Stomach (tissue), 8 donors: ENCODE measurements at regions not wholly inside any gene's neighbourhood (a gene's known extent, or its start where the extent isn't known, plus 50 kb on each side); places are given as distances from the start of the nearest gene placed in this dataset.
"Not testable (repeated sequence)": the region's sequence is repeated elsewhere in the genome, so short reads cannot be mapped to it uniquely, and the experiment has no call there.

Experiments
- DNase-seq, 2 donors: peaks; one replicate each; pipeline versions ENCODE4 v3.0.0 to v3.0.0-alpha.2; 2013 to 2019
- H3K27ac ChIP-seq, 5 donors: fragments of 200-600 bp in 4 of 5; sonication (generic) in 4 of 5; one replicate each; pipeline ENCODE4 v1.5.1; 2013 to 2019; ENCODE audit warnings: mild to moderate bottlenecking in 1 of 5, moderate library complexity in 1 of 5
- H3K27me3 ChIP-seq, 3 donors: fragments of 200-600 bp; sonication (generic); one replicate each; pipeline ENCODE4 v1.5.1; 2017 to 2019; ENCODE audit warnings: mixed run types in 1 of 3
- H3K36me3 ChIP-seq, 4 donors: fragments of 200-600 bp; sonication (generic); 1 replicate in 3 of 4; 2 replicates in 1 of 4; pipeline ENCODE4 v1.5.1; 2016 to 2019
- H3K4me1 ChIP-seq, 4 donors: fragments of 200-600 bp; sonication (generic); one replicate each; pipeline ENCODE4 v1.5.1; 2016 to 2019
- H3K4me3 ChIP-seq, 4 donors: fragments of 200-600 bp; sonication (generic) in 3 of 4; one replicate each; pipeline ENCODE4 v1.5.1; 2016 to 2019; ENCODE audit warnings: mild to moderate bottlenecking in 1 of 4
- H3K9me3 ChIP-seq, 4 donors: fragments of 200-600 bp; sonication (generic); one replicate each; pipeline ENCODE4 v1.5.1; 2016 to 2019
- EP300 ChIP-seq: sonication (generic); formaldehyde crosslinking; IDR thresholded peaks from one replicate; pipeline ENCODE4 v1.6.1; 2017; ENCODE audit warnings: antibody characterized with exemption
- POLR2A ChIP-seq, 4 donors: fragments of 450-650 bp; IDR thresholded peaks; one replicate each; pipeline ENCODE4 v1.6.1; 2016; ENCODE audit warnings: antibody characterized with exemption in 4 of 4, control low read depth in 2 of 4, mild to moderate bottlenecking in 1 of 4, moderate library complexity in 1 of 4
- POLR2AphosphoS5 ChIP-seq, 3 donors: sonication (generic); formaldehyde crosslinking; IDR thresholded peaks; one replicate each; pipeline ENCODE4 v1.6.1; 2016; ENCODE audit warnings: antibody characterized with exemption in 3 of 3
- WGBS, 5 donors: extraction: QIAGEN DNeasy Blood & Tissue Kit in 3 of 5; methylation state at CpG; one replicate each; pipeline versions ENCODE4 v1.1.5 to v1.1.7; 2013 to 2018; 5-methylcytosine and 5-hydroxymethylcytosine counted together
- intact Hi-C: fragments of 100-400 bp; cut with DNase I; formaldehyde crosslinking; loops from one replicate; pipeline ENCODE4 v1.15.1; 2023; ENCODE audit warnings: low total_unique reads
- TF ChIP-seq, protein P1 (sequence below), 7 experiments: fragments of 450-650 bp in 4 of 7; fragments of 200-600 bp in 3 of 7; sonication (generic) in 3 of 7; IDR thresholded peaks; one replicate each; pipeline ENCODE4 v1.5.1; 2016 to 2019; ENCODE audit warnings: antibody characterized with exemption in 7 of 7, control low read depth in 2 of 7, mild to moderate bottlenecking in 1 of 7
- donor health status: healthy with polysubstance abuse.
- donor health status: Bipolar disorder and iron deficiency.
- donor health status: healthy.

DNA sequence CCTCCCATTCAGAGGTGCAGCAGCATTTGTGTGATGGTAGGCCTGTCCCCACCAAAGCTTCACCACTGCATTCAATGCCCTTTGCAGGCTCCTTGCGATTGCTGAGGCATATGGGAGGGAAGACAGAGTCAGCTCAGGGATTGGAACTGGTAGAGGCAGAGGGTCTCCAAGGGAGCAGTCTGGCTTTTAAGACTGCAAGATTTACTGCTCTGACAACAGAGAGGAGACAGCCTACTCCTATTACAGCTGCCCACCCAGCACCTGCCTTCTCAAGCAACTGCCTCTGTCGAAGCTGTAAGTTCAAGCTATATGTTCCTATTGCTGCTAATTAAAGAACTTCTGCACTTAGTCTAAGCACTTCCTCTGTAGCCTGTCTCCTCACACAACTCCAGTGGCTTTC is 481.8 kb downstream of the FGF13 start:
- Histone ChIP-seq H3K36me3 (no peaks in the 10 kb centered on the region), H3K9me3 (peaks cover 0 to 9% (median 4%) of the 10 kb centered on the region in 4 donors), H3K27me3 (peaks cover 0 to 5% (median 0%) of the 10 kb centered on the region in 3 donors), H3K4me3 (no peak overlapping the region), H3K27ac (no peak overlapping the region), H3K4me1 (no peaks in the 10 kb centered on the region)
- 57 to 100% (median 69%) methylated on average over 1 to 2 of the region's 2 CpGs for WGBS, 5 donors
- intact Hi-C loops: no loop called here
- no peak for DNase-seq
- no peak for TF ChIP-seq POLR2A (IDR thresholded peaks at IDR 0.05)
- TF ChIP-seq, protein P1, sequence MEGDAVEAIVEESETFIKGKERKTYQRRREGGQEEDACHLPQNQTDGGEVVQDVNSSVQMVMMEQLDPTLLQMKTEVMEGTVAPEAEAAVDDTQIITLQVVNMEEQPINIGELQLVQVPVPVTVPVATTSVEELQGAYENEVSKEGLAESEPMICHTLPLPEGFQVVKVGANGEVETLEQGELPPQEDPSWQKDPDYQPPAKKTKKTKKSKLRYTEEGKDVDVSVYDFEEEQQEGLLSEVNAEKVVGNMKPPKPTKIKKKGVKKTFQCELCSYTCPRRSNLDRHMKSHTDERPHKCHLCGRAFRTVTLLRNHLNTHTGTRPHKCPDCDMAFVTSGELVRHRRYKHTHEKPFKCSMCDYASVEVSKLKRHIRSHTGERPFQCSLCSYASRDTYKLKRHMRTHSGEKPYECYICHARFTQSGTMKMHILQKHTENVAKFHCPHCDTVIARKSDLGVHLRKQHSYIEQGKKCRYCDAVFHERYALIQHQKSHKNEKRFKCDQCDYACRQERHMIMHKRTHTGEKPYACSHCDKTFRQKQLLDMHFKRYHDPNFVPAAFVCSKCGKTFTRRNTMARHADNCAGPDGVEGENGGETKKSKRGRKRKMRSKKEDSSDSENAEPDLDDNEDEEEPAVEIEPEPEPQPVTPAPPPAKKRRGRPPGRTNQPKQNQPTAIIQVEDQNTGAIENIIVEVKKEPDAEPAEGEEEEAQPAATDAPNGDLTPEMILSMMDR (IDR thresholded peaks at IDR 0.05): no peak
- no peak for TF ChIP-seq POLR2AphosphoS5 (IDR thresholded peaks at IDR 0.05)
- TF ChIP-seq EP300: no peak

DNA sequence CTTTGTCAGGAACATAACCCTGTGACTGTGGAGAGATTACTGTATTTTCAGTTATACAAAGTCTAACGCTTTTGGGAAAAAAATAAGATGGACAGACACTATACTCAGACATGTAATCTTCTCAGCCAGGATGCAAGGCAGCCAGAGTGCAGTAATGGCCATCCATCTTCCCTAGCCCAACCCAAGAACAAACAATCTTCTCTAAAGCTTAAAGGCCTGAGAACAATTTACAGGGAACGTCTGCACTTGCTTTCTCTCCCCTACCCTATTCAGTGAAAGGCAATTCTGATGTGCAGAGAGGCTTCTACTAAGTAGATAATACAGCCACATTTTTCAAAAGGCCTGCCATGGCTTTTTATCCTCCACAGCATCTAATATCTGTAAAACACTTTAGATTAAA is 471.3 kb downstream of the FGF13 start:
- Histone ChIP-seq H3K27me3 (no peaks in the 10 kb centered on the region), H3K36me3 (no peaks in the 10 kb centered on the region), H3K27ac (no peak overlapping the region), H3K9me3 (no peaks in the 10 kb centered on the region), H3K4me1 (no peaks in the 10 kb centered on the region), H3K4me3 (no peak overlapping the region)
- WGBS, 5 donors: 19 to 42% (median 36%) methylated on average over 2 of the region's 2 CpGs
- TF ChIP-seq POLR2AphosphoS5 (IDR thresholded peaks at IDR 0.05): no peak
- TF ChIP-seq, protein P1 (IDR thresholded peaks at IDR 0.05): no peak
- no peak for TF ChIP-seq POLR2A (IDR thresholded peaks at IDR 0.05)
- no peak for TF ChIP-seq EP300
- DNase-seq: no peak
- intact Hi-C loops: no loop called here

DNA sequence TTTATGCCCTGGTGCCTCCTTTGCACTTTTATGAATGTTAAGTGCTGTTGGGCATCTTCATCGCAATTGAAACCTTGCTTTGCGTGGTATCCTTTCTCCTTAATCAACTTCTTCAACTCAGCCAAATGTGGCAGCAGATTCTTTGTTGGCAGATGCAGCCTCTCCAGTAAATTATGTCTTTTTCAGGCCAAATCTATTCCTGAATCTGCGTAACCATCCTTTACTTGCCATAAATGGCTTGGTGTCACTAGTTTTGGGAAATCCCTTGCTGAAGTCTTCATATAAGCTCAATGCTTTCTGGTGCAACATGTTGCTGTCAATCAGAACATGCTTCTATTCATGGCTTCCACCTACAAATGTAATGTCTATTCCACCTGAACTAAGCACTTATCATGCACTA is 457.5 kb downstream of the FGF13 start:
- H3K4me1 ChIP-seq: no peaks in the 10 kb centered on the region
- H3K27me3 ChIP-seq: no peaks in the 10 kb centered on the region
- no peak overlapping the region for H3K27ac ChIP-seq
- 79 to 95% (median 89%) methylated on average over 3 of the region's 3 CpGs for WGBS, 5 donors
- H3K36me3 ChIP-seq: no peaks in the 10 kb centered on the region
- intact Hi-C loops: no loop called here
- H3K4me3 ChIP-seq: no peak overlapping the region
- no peaks in the 10 kb centered on the region for H3K9me3 ChIP-seq
- no peak for TF ChIP-seq POLR2AphosphoS5 (IDR thresholded peaks at IDR 0.05)
- no peak for DNase-seq

DNA sequence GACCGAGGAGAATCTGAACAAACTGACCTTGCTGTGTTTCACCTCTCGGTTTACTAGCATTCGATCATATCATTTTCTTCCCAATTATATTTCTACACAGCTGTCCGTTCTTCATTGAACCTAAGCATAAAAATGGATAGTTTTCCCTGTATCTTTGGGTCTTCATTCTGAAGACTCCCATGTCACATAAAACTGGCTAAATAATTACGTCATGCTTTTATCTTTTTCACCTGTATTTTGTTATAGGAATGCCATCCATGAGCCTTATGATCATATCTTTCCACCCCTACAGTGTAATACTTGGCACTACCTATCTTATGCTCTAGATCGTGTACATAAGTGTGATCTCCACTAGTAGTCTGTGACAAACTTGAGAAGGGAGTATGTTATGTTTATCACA is 456.1 kb downstream of the FGF13 start:
- Histone ChIP-seq H3K4me3 (no peak overlapping the region), H3K9me3 (no peaks in the 10 kb centered on the region), H3K36me3 (no peaks in the 10 kb centered on the region), H3K4me1 (no peaks in the 10 kb centered on the region), H3K27me3 (no peaks in the 10 kb centered on the region), H3K27ac (no peak overlapping the region)
- intact Hi-C loops: no loop called here
- WGBS, 5 donors: 71 to 88% (median 75%) methylated on average over 6 of the region's 6 CpGs
- TF ChIP-seq EP300: no peak
- TF ChIP-seq, protein P1 (IDR thresholded peaks at IDR 0.05): no peak
- TF ChIP-seq POLR2A (IDR thresholded peaks at IDR 0.05): no peak
- no peak for TF ChIP-seq POLR2AphosphoS5 (IDR thresholded peaks at IDR 0.05)
- DNase-seq: no peak

DNA sequence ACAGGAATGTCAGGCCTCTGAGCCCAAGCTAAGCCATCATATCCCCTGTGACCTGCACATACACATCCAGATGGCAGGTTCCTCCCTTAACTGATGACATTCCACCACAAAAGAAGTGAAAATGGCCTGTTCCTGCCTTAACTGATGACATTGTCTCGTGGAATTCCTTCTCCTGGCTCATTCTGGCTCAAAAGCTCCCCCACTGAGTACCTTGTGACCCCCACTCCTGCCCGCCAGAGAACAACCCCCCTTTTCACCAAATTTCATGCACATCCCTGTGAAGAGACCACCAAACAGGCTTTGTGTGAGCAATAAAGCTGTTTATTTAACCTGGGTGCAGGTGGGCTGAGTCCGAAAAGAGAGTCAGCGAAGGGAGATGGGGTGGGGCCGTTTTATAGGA is 447.4 kb downstream of the FGF13 start:
- DNase-seq: not testable (repeated sequence)
- WGBS, 5 donors: 46 to 57% (median 54%) methylated on average over 4 to 5 of the region's 5 CpGs

More for the DNA sequence above, 447.4 kb downstream of the FGF13 start:
- H3K36me3 ChIP-seq, H3K27me3 ChIP-seq, H3K4me3 ChIP-seq, H3K27ac ChIP-seq, H3K9me3 ChIP-seq, H3K4me1 ChIP-seq, intact Hi-C loops: not testable (repeated sequence)
